ENCODE measurements at regions not wholly inside any gene's neighbourhood (a gene's known extent, or its start where the extent isn't known, plus 50 kb on each side); places are given as distances from the start of the nearest gene placed in this dataset.

DNA sequence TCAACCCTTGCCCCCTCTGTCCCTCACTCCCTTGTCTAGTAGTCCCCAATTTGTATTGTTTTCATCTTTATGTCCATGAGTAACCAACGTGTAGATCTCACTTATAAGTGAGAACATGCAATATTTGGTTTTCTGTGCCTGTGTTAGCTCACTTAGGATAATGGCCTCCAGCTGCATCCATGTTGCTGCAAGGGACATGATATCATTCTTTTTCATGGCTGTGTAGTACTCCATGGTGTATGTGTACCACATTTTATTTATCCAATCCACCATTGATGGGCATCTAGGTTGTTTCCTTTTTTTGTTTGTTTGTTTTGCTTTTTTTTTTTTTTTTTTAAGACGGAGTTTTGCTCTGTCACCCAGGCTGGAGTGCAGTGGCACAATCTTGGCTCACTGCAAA lies 63.0 kb upstream of the HS3ST4 start:
- TF ChIP-seq RAD21 (conservative IDR thresholded peaks at IDR 0.05), result no peak
- TF ChIP-seq EZH2 (IDR thresholded peaks at IDR 0.05; ENCODE audit: borderline replicate concordance, insufficient read depth, low read length, poor library complexity, severe bottlenecking), result no peak
- no peak for TF ChIP-seq EP300 (conservative IDR thresholded peaks at IDR 0.05; ENCODE audit: poor library complexity, severe bottlenecking)
- TF ChIP-seq POLR2AphosphoS5 (IDR thresholded peaks at IDR 0.05), result no peak
- no peak for TF ChIP-seq MXI1 (conservative IDR thresholded peaks at IDR 0.05; ENCODE audit: poor library complexity, severe bottlenecking)
- TF ChIP-seq TAF1 (IDR thresholded peaks at IDR 0.05; ENCODE audit: low read depth), result no peak
- TF ChIP-seq SMC3 (conservative IDR thresholded peaks at IDR 0.05; ENCODE audit: poor library complexity), result no peak
- TF ChIP-seq, protein P1, sequence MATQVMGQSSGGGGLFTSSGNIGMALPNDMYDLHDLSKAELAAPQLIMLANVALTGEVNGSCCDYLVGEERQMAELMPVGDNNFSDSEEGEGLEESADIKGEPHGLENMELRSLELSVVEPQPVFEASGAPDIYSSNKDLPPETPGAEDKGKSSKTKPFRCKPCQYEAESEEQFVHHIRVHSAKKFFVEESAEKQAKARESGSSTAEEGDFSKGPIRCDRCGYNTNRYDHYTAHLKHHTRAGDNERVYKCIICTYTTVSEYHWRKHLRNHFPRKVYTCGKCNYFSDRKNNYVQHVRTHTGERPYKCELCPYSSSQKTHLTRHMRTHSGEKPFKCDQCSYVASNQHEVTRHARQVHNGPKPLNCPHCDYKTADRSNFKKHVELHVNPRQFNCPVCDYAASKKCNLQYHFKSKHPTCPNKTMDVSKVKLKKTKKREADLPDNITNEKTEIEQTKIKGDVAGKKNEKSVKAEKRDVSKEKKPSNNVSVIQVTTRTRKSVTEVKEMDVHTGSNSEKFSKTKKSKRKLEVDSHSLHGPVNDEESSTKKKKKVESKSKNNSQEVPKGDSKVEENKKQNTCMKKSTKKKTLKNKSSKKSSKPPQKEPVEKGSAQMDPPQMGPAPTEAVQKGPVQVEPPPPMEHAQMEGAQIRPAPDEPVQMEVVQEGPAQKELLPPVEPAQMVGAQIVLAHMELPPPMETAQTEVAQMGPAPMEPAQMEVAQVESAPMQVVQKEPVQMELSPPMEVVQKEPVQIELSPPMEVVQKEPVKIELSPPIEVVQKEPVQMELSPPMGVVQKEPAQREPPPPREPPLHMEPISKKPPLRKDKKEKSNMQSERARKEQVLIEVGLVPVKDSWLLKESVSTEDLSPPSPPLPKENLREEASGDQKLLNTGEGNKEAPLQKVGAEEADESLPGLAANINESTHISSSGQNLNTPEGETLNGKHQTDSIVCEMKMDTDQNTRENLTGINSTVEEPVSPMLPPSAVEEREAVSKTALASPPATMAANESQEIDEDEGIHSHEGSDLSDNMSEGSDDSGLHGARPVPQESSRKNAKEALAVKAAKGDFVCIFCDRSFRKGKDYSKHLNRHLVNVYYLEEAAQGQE (IDR thresholded peaks at IDR 0.05; ENCODE audit: borderline replicate concordance), result no peak
- TF ChIP-seq, protein P2, sequence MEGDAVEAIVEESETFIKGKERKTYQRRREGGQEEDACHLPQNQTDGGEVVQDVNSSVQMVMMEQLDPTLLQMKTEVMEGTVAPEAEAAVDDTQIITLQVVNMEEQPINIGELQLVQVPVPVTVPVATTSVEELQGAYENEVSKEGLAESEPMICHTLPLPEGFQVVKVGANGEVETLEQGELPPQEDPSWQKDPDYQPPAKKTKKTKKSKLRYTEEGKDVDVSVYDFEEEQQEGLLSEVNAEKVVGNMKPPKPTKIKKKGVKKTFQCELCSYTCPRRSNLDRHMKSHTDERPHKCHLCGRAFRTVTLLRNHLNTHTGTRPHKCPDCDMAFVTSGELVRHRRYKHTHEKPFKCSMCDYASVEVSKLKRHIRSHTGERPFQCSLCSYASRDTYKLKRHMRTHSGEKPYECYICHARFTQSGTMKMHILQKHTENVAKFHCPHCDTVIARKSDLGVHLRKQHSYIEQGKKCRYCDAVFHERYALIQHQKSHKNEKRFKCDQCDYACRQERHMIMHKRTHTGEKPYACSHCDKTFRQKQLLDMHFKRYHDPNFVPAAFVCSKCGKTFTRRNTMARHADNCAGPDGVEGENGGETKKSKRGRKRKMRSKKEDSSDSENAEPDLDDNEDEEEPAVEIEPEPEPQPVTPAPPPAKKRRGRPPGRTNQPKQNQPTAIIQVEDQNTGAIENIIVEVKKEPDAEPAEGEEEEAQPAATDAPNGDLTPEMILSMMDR (IDR thresholded peaks at IDR 0.05; ENCODE audit: poor library complexity, severe bottlenecking), result no peak
- Histone ChIP-seq H3K9me2 (ENCODE audit: insufficient read depth, low read length) (no peaks in the 10 kb centered on the region), H3K9me3 (ENCODE audit: low read length) (no peaks in the 10 kb centered on the region), H3K4me3 (ENCODE audit: low read length) (no peak overlapping the region), H3K36me3 (ENCODE audit: insufficient read depth, low read length) (no peaks in the 10 kb centered on the region), H3F3A (ENCODE audit: insufficient read depth, low read length, poor library complexity, severe bottlenecking) (no peaks in the 10 kb centered on the region), H3K4me2 (ENCODE audit: low read length) (no peak overlapping the region), H3K27me3 (ENCODE audit: insufficient read depth, low read depth, low read length) (no peaks in the 10 kb centered on the region), H3K9ac (ENCODE audit: low read length) (no peak overlapping the region), H3K27ac (ENCODE audit: low read length) (no peak overlapping the region), H4K20me1 (ENCODE audit: insufficient read depth) (no peaks in the 10 kb centered on the region), H3K79me2 (replicated peaks; ENCODE audit: insufficient read depth, low read length) (no peaks in the 10 kb centered on the region), H2AFZ (ENCODE audit: low read depth, low read length) (no peak overlapping the region)

DNA sequence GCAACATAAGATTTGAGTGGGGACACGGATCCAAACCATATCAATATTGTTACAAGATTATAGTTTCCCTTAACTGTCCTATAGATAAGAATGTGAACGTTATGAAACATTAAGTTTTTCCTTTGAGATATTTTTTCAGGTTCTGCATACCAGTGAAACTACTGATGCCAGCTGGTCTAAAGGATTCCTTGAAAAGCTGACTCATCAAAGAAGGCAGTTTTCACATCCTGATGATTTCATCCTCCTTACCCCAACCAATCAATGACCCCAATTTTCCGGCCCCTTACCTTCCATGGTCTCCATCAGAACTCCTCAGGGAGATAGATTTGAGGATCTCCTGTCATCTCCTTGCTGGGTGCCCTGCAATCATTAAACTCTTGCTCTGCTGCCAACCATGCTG lies 64.1 kb upstream of the HS3ST4 start:
- Histone ChIP-seq H3K27ac (ENCODE audit: low read length) (no peak overlapping the region), H3K27me3 (ENCODE audit: insufficient read depth, low read depth, low read length) (no peaks in the 10 kb centered on the region), H3K9ac (ENCODE audit: low read length) (no peak overlapping the region), H3K79me2 (replicated peaks; ENCODE audit: insufficient read depth, low read length) (no peaks in the 10 kb centered on the region), H3K9me3 (ENCODE audit: low read length) (no peaks in the 10 kb centered on the region), H2AFZ (ENCODE audit: low read depth, low read length) (no peak overlapping the region), H3K4me2 (ENCODE audit: low read length) (no peak overlapping the region), H3K9me2 (ENCODE audit: insufficient read depth, low read length) (no peaks in the 10 kb centered on the region), H4K20me1 (ENCODE audit: insufficient read depth) (no peaks in the 10 kb centered on the region), H3K36me3 (ENCODE audit: insufficient read depth, low read length) (no peaks in the 10 kb centered on the region), H3F3A (ENCODE audit: insufficient read depth, low read length, poor library complexity, severe bottlenecking) (no peaks in the 10 kb centered on the region), H3K4me3 (ENCODE audit: low read length) (no peak overlapping the region)
- TF ChIP-seq, protein P1 (IDR thresholded peaks at IDR 0.05; ENCODE audit: borderline replicate concordance), result no peak
- TF ChIP-seq TAF1 (IDR thresholded peaks at IDR 0.05; ENCODE audit: low read depth) (no peak), EZH2 (IDR thresholded peaks at IDR 0.05; ENCODE audit: borderline replicate concordance, insufficient read depth, low read length, poor library complexity, severe bottlenecking) (no peak), POLR2AphosphoS5 (IDR thresholded peaks at IDR 0.05) (no peak)

Measured in neural cell (in vitro differentiated cells).